Neural cell (in vitro differentiated cells): ENCODE measurements at regions not wholly inside any gene's neighbourhood (a gene's known extent, or its start where the extent isn't known, plus 50 kb on each side); places are given as distances from the start of the nearest gene placed in this dataset.

Experiments used
- H2AFZ ChIP-seq: fragments of 200-600, 300-800 bp; sonication (generic), shearing (Covaris generic); 2 replicates; pipeline ENCODE4 v1.6.0; 2014; ENCODE audit warnings: low read depth, mild to moderate bottlenecking, antibody characterized with exemption, low read length, moderate library complexity
- H3F3A ChIP-seq: fragments of 200-600 bp; shearing (Covaris generic); 2 replicates; pipeline ENCODE4 v1.6.1; 2016; ENCODE audit warnings: mild to moderate bottlenecking, moderate library complexity, mixed read lengths, antibody characterized with exemption, low read length; ENCODE audit not compliant: insufficient read depth, poor library complexity, severe bottlenecking
- H3K27ac ChIP-seq: fragments of 200-600, 300-800 bp; sonication (generic), shearing (Covaris generic); 2 replicates; pipeline ENCODE4 v1.5.1; 2014; ENCODE audit warnings: mild to moderate bottlenecking, low read length, moderate library complexity
- H3K27me3 ChIP-seq: fragments of 300-800, 200-600 bp; sonication (generic), shearing (Covaris generic); 2 replicates; pipeline ENCODE4 v1.6.0; 2014; ENCODE audit warnings: mild to moderate bottlenecking, low read depth, low read length, moderate library complexity; ENCODE audit not compliant: insufficient read depth
- H3K36me3 ChIP-seq: fragments of 300-800, 200-600 bp; sonication (generic), shearing (Covaris generic); 2 replicates; pipeline ENCODE4 v1.5.1; 2014; ENCODE audit warnings: mild to moderate bottlenecking, antibody characterized with exemption, low read length, moderate library complexity; ENCODE audit not compliant: insufficient read depth
- H3K4me2 ChIP-seq: fragments of 300-800, 200-600 bp; sonication (generic), shearing (Covaris generic); 2 replicates; pipeline ENCODE4 v1.6.0; 2014; ENCODE audit warnings: mild to moderate bottlenecking, low read length
- H3K4me3 ChIP-seq: fragments of 300-800, 200-600 bp; sonication (generic), shearing (Covaris generic); 2 replicates; pipeline ENCODE4 v1.5.1; 2014; ENCODE audit warnings: mild to moderate bottlenecking, low read length, moderate library complexity
- H3K79me2 ChIP-seq: fragments of 200-600 bp; shearing (Covaris generic); replicated peaks from 2 replicates; pipeline ENCODE4 v1.6.0; 2014; ENCODE audit warnings: mild to moderate bottlenecking, low read length, moderate library complexity; ENCODE audit not compliant: insufficient read depth
- H3K9ac ChIP-seq: fragments of 300-800, 200-600 bp; sonication (generic), shearing (Covaris generic); 2 replicates; pipeline ENCODE4 v1.6.1; 2016; ENCODE audit warnings: mild to moderate bottlenecking, low read length, mixed read lengths
- H3K9me2 ChIP-seq: fragments of 200-600 bp; shearing (Covaris generic); 2 replicates; pipeline ENCODE4 v1.6.1; 2016; ENCODE audit warnings: mild to moderate bottlenecking, low read length, mixed read lengths; ENCODE audit not compliant: insufficient read depth
- H3K9me3 ChIP-seq: fragments of 200-600, 300-800 bp; sonication (generic), shearing (Covaris generic); 2 replicates; pipeline ENCODE4 v1.6.1; 2016; ENCODE audit warnings: mild to moderate bottlenecking, mixed run types, low read length, moderate library complexity, mixed read lengths
- H4K20me1 ChIP-seq: fragments of 200-600 bp; shearing (Covaris generic); 2 replicates; pipeline ENCODE4 v1.6.1; 2016; ENCODE audit warnings: mild to moderate bottlenecking, mixed run types; ENCODE audit not compliant: insufficient read depth
- EP300 ChIP-seq: fragments of 450-650 bp; conservative IDR thresholded peaks from 2 replicates; pipeline ENCODE4 v1.6.1; 2014; ENCODE audit warnings: antibody characterized with exemption, mild to moderate bottlenecking, moderate library complexity; ENCODE audit not compliant: poor library complexity, severe bottlenecking
- EZH2 ChIP-seq: fragments of 200-600, 300-800 bp; shearing (Covaris generic), sonication (generic); IDR thresholded peaks from 2 replicates; pipeline ENCODE4 v1.6.1; 2014; ENCODE audit warnings: antibody characterized with exemption, low read length, borderline replicate concordance, mild to moderate bottlenecking; ENCODE audit not compliant: insufficient read depth, poor library complexity, severe bottlenecking
- RAD21 ChIP-seq: fragments of 450-650 bp; conservative IDR thresholded peaks from 2 replicates; pipeline ENCODE4 v1.6.1; 2014; ENCODE audit warnings: antibody characterized with exemption, mild to moderate bottlenecking, moderate library complexity
- SMC3 ChIP-seq: fragments of 450-650 bp; conservative IDR thresholded peaks from 2 replicates; pipeline ENCODE4 v1.6.1; 2014; ENCODE audit warnings: antibody characterized with exemption, mild to moderate bottlenecking, moderate library complexity; ENCODE audit not compliant: poor library complexity
- TAF1 ChIP-seq: IDR thresholded peaks from 2 replicates; pipeline ENCODE4 v1.6.1; 2012; ENCODE audit warnings: low read depth
- TF ChIP-seq, protein P1 (sequence below): IDR thresholded peaks from 2 replicates; pipeline ENCODE4 v1.6.1; 2012; ENCODE audit warnings: borderline replicate concordance
- TF ChIP-seq, protein P2 (sequence below): fragments of 450-650 bp; IDR thresholded peaks from 2 replicates; pipeline ENCODE4 v1.5.1; 2014; ENCODE audit warnings: antibody characterized with exemption, mild to moderate bottlenecking, moderate library complexity; ENCODE audit not compliant: poor library complexity, severe bottlenecking

DNA sequence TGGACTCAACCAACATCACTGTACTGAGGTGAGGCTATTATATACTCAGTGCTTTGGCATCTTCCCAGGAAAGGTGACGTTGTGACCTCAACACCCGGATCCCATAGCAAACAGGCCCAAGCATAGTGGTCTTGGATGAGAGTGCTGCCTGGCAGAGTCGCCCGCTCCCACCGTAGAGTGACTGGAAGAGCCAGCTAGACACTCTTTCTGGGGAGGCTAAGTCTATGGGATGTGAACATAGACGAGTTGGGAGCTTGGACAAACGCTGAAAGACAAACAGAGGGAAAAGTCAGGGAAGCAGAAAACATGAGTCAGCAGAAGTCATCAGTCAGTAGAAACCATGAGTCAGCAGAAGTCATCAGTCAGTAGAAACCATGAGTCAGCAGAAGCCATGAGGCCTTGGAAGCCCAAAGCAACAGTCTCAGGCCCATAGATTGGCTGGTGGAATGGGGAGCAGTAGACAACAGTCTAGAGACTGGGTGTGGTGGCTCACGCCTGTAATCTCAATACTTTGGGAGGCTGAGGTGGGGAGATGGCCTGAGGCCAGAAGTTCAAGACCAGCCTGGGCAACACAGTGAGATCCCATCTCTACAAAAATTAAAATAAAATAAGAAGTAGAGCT lies 66.4 kb upstream of the MAP1LC3B2 start:
- H3K9me3 ChIP-seq = peaks cover 6% of the 10 kb centered on the region
- no peaks in the 10 kb centered on the region for H3F3A ChIP-seq
- H4K20me1 ChIP-seq = no peaks in the 10 kb centered on the region
- H3K27ac ChIP-seq = no peak overlapping the region
- no peak overlapping the region for H3K4me2 ChIP-seq
- H2AFZ ChIP-seq = no peak overlapping the region
- no peak overlapping the region for H3K4me3 ChIP-seq
- no peaks in the 10 kb centered on the region for H3K27me3 ChIP-seq
- no peaks in the 10 kb centered on the region for H3K79me2 ChIP-seq
- no peak overlapping the region for H3K9ac ChIP-seq
- no peaks in the 10 kb centered on the region for H3K36me3 ChIP-seq
- TF ChIP-seq, protein P1, sequence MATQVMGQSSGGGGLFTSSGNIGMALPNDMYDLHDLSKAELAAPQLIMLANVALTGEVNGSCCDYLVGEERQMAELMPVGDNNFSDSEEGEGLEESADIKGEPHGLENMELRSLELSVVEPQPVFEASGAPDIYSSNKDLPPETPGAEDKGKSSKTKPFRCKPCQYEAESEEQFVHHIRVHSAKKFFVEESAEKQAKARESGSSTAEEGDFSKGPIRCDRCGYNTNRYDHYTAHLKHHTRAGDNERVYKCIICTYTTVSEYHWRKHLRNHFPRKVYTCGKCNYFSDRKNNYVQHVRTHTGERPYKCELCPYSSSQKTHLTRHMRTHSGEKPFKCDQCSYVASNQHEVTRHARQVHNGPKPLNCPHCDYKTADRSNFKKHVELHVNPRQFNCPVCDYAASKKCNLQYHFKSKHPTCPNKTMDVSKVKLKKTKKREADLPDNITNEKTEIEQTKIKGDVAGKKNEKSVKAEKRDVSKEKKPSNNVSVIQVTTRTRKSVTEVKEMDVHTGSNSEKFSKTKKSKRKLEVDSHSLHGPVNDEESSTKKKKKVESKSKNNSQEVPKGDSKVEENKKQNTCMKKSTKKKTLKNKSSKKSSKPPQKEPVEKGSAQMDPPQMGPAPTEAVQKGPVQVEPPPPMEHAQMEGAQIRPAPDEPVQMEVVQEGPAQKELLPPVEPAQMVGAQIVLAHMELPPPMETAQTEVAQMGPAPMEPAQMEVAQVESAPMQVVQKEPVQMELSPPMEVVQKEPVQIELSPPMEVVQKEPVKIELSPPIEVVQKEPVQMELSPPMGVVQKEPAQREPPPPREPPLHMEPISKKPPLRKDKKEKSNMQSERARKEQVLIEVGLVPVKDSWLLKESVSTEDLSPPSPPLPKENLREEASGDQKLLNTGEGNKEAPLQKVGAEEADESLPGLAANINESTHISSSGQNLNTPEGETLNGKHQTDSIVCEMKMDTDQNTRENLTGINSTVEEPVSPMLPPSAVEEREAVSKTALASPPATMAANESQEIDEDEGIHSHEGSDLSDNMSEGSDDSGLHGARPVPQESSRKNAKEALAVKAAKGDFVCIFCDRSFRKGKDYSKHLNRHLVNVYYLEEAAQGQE = no peak
- TF ChIP-seq SMC3 (no peak), EZH2 (no peak)
- TF ChIP-seq, protein P2, sequence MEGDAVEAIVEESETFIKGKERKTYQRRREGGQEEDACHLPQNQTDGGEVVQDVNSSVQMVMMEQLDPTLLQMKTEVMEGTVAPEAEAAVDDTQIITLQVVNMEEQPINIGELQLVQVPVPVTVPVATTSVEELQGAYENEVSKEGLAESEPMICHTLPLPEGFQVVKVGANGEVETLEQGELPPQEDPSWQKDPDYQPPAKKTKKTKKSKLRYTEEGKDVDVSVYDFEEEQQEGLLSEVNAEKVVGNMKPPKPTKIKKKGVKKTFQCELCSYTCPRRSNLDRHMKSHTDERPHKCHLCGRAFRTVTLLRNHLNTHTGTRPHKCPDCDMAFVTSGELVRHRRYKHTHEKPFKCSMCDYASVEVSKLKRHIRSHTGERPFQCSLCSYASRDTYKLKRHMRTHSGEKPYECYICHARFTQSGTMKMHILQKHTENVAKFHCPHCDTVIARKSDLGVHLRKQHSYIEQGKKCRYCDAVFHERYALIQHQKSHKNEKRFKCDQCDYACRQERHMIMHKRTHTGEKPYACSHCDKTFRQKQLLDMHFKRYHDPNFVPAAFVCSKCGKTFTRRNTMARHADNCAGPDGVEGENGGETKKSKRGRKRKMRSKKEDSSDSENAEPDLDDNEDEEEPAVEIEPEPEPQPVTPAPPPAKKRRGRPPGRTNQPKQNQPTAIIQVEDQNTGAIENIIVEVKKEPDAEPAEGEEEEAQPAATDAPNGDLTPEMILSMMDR = no peak
- no peaks in the 10 kb centered on the region for H3K9me2 ChIP-seq

DNA sequence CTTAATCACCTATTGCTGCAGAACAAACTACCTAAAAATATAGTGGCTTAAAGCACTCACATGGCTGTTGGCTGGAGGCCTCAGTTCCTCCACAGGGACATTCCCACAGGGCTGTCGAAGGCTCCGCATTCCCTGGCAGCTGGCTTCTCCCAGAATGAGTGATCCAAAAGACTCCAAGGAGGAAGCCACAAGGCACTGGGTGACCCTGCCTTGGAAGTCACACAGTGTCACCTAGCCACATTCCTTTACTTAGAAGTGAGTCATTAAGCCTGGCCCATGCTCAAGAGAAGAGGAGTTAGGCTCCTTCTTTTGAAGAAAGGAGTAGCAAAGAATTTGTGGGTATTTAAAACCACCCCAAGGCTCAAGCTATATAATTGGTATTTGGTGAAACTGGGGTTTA lies 63.9 kb upstream of the MAP1LC3B2 start:
- Histone ChIP-seq H3K9ac (no peak overlapping the region), H3K27me3 (no peaks in the 10 kb centered on the region), H2AFZ (no peak overlapping the region), H3K79me2 (no peaks in the 10 kb centered on the region), H3K4me3 (no peak overlapping the region), H3K36me3 (no peaks in the 10 kb centered on the region), H3K4me2 (no peak overlapping the region), H3K9me2 (no peaks in the 10 kb centered on the region), H4K20me1 (no peaks in the 10 kb centered on the region), H3K27ac (no peak overlapping the region), H3K9me3 (no peaks in the 10 kb centered on the region), H3F3A (no peaks in the 10 kb centered on the region)
- TF ChIP-seq EZH2 (no peak), RAD21 (no peak)

DNA sequence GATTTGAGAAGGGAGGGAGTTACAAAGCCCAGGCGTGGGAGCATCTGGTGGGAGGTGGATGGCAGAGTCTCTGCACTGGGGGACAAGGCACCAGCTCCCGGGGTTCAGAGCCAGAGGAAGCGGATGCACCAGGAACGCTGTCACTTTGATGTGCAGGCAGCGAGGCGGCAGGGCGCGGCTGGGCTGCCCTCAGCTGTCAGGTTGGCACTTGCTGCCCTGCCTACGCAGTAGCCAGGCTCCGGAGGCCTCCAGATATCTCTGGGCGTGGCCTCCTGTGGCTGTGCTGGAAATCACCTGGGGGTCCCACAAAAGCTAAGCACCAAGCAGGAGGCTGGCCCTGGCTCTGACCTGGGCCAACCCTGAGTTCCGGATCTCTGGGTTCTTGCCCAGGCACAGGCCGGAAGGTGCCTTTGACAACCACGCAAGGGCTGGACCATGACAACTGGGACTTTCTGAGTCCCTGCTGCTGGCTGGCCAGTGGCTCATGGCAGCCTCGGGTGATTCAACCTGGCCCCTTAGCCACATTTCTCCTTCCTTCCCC lies 62.1 kb upstream of the MAP1LC3B2 start:
- no peaks in the 10 kb centered on the region for H3K9me3 ChIP-seq

More for the DNA sequence above, 62.1 kb upstream of the MAP1LC3B2 start:
- Histone ChIP-seq H3K36me3 (no peaks in the 10 kb centered on the region), H4K20me1 (no peaks in the 10 kb centered on the region), H3F3A (no peaks in the 10 kb centered on the region), H3K9me2 (no peaks in the 10 kb centered on the region), H2AFZ (no peak overlapping the region), H3K27ac (no peak overlapping the region), H3K4me2 (no peak overlapping the region), H3K9ac (no peak overlapping the region), H3K79me2 (no peaks in the 10 kb centered on the region), H3K27me3 (no peaks in the 10 kb centered on the region), H3K4me3 (no peak overlapping the region)
- TF ChIP-seq SMC3 = no peak
- TF ChIP-seq TAF1 = no peak
- TF ChIP-seq, protein P2 = no peak
- TF ChIP-seq EP300 = no peak
